Prostate gland (tissue), 2 donors: ENCODE measurements at regions not wholly inside any gene's neighbourhood (a gene's known extent, or its start where the extent isn't known, plus 50 kb on each side); places are given as distances from the start of the nearest gene placed in this dataset.

Source experiments
- CTCF ChIP-seq, 4 experiments: fragments of 200-600 bp in 2 of 4; fragments of 450-650 bp in 2 of 4; sonication (generic) in 2 of 4; IDR thresholded peaks; 1 replicate in 3 of 4; 2 replicates in 1 of 4; pipeline ENCODE4 v1.5.1; 2016 to 2019; ENCODE audit warnings: antibody characterized with exemption in 4 of 4, mild to moderate bottlenecking in 2 of 4, moderate library complexity in 2 of 4
- POLR2AphosphoS5 ChIP-seq: sonication (generic); formaldehyde crosslinking; IDR thresholded peaks from one replicate; pipeline ENCODE4 v1.6.1; 2017; ENCODE audit warnings: antibody characterized with exemption

- TF ChIP-seq POLR2AphosphoS5 (no peak), CTCF (IDR thresholded peaks at IDR 0.05) (no peak)
Observed at GRCh38 chr7:25933921-25934320, 218.1 kb upstream of the NFE2L3 start.
